Keratinocyte (primary cell): ENCODE measurements at regions not wholly inside any gene's neighbourhood (a gene's known extent, or its start where the extent isn't known, plus 50 kb on each side); places are given as distances from the start of the nearest gene placed in this dataset.

Experiments used
- DNase-seq: peaks from one replicate; pipeline ENCODE4 v3.0.0-alpha.2; 2011; ENCODE audit warnings: low read depth, missing footprints, low spot score
- FAIRE-seq: peaks from 2 replicates; lab custom pipeline; 2011; peaks lifted over from hg19 to GRCh38; lab: Jason Lieb, UNC
- H2AFZ ChIP-seq: 2 replicates; pipeline ENCODE4 v1.6.0; 2012; ENCODE audit warnings: low read length, control low read depth, inconsistent platforms; ENCODE audit not compliant: control insufficient read depth
- H3K27ac ChIP-seq: 2 replicates; pipeline ENCODE4 v1.5.1; 2011; ENCODE audit warnings: low read length; ENCODE audit not compliant: control insufficient read depth, insufficient read depth
- H3K27me3 ChIP-seq: 3 replicates; pipeline ENCODE4 v1.6.0; 2011; ENCODE audit warnings: low read length; ENCODE audit not compliant: control insufficient read depth, insufficient read depth; ENCODE audit errors: extremely low read depth
- H3K36me3 ChIP-seq, 2 experiments: 2 replicates in 1 of 2; 3 replicates in 1 of 2; pipeline ENCODE4 v1.5.1; 2011; ENCODE audit warnings: low read length in 2 of 2, mild to moderate bottlenecking in 1 of 2; ENCODE audit not compliant: control insufficient read depth in 2 of 2, insufficient read depth in 2 of 2; ENCODE audit errors: extremely low read depth in 1 of 2
- H3K4me1 ChIP-seq: 3 replicates; pipeline ENCODE4 v1.5.1; 2011; ENCODE audit warnings: low read length; ENCODE audit not compliant: control insufficient read depth, insufficient read depth; ENCODE audit errors: extremely low read depth
- H3K4me2 ChIP-seq: 3 replicates; pipeline ENCODE4 v1.6.0; 2011; ENCODE audit warnings: low read depth, low read length; ENCODE audit not compliant: control insufficient read depth, insufficient read depth; ENCODE audit errors: extremely low read depth
- H3K4me3 ChIP-seq, 3 experiments: fragments of 200-600 bp in 1 of 3; sonication (generic) in 1 of 3; 2 replicates in 2 of 3; 3 replicates in 1 of 3; pipeline ENCODE4 v1.5.1; 2011 to 2016; ENCODE audit warnings: low read length in 3 of 3, mild to moderate bottlenecking in 3 of 3, control low read depth in 2 of 3, inconsistent platforms in 1 of 3, low read depth in 1 of 3, mixed read lengths in 1 of 3, mixed run types in 1 of 3, moderate library complexity in 1 of 3; ENCODE audit not compliant: control insufficient read depth in 2 of 3, insufficient read depth in 2 of 3; ENCODE audit errors: extremely low read depth in 1 of 3
- H3K79me2 ChIP-seq: 2 replicates; pipeline ENCODE4 v1.6.0; 2012; ENCODE audit warnings: low read length; ENCODE audit not compliant: control insufficient read depth, insufficient read depth
- H3K9ac ChIP-seq: 3 replicates; pipeline ENCODE4 v1.6.0; 2011; ENCODE audit warnings: low read length; ENCODE audit not compliant: control insufficient read depth, insufficient read depth; ENCODE audit errors: extremely low read depth
- H3K9me1 ChIP-seq: 3 replicates; pipeline ENCODE4 v1.6.0; 2011; ENCODE audit warnings: low read length; ENCODE audit not compliant: control insufficient read depth, insufficient read depth; ENCODE audit errors: extremely low read depth
- H3K9me3 ChIP-seq: 2 replicates; pipeline ENCODE4 v1.5.1; 2012; ENCODE audit warnings: low read depth, low read length; ENCODE audit not compliant: control insufficient read depth
- H4K20me1 ChIP-seq: 3 replicates; pipeline ENCODE4 v1.6.0; 2011; ENCODE audit warnings: low read length; ENCODE audit not compliant: control insufficient read depth, insufficient read depth; ENCODE audit errors: extremely low read depth
- EZH2 ChIP-seq: IDR thresholded peaks from one replicate; pipeline ENCODE4 v1.6.1; 2012; ENCODE audit warnings: inconsistent platforms, mild to moderate bottlenecking, low read length, moderate library complexity
- dilution Hi-C: fragments of 300-500 bp; cut with MboI; formaldehyde crosslinking; loops from one replicate; pipeline ENCODE4 v1.7.0; 2020; ENCODE audit warnings: low sequenced_read_pairs; ENCODE audit not compliant: extremely low pct_ligation_motif_present
- TF ChIP-seq, protein P1 (sequence below), 3 experiments: IDR thresholded peaks in 1 of 3; conservative IDR thresholded peaks in 1 of 3; optimal IDR thresholded peaks in 1 of 3; 2 replicates in 2 of 3; 3 replicates in 1 of 3; pipeline versions ENCODE3 to v1.5.1; 2011; ENCODE audit warnings: low read length in 3 of 3, mild to moderate bottlenecking in 3 of 3, moderate library complexity in 2 of 3, control low read depth in 1 of 3, inconsistent platforms in 1 of 3; ENCODE audit not compliant: insufficient read depth in 2 of 3; ENCODE audit errors: extremely low read depth in 1 of 3

DNA sequence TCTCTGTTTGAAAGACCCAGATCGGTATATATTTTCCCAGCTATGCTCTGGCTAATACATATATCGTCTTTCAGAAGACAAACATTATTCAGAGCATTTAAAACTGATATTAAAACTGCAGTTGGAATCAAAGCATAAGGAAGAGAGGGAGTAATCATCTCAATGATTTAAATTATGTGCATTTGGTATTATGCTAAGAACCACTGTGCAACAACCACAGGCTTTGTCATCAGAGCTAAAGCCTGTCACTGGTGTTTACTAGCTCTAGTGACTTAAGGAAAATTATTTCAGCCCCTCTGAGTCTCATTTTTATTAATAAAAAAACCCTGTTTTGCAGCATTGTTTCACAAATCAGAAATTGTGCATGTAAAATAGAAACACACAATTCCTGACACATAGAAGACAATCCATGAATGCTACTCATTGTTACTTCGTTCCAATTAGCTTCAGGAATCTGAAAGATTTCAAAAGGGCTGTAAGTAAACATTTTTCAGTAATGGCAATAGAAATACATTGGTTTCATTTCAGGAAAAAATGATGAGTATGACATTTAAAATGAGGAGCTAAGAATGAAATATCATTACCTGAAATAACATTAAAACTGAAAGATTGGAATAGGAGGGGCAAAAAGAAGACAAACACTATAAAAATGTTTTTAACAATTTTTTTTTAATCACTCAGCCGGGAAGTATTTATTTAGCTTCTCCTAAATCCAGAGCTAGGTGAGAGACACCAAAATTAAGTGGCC, 136.5 kb upstream of the ADAMTS18 start:
- H3K9me1 ChIP-seq, result no peaks in the 10 kb centered on the region
- dilution Hi-C loops, result no loop called here
- no peak for TF ChIP-seq EZH2
- TF ChIP-seq, protein P1, sequence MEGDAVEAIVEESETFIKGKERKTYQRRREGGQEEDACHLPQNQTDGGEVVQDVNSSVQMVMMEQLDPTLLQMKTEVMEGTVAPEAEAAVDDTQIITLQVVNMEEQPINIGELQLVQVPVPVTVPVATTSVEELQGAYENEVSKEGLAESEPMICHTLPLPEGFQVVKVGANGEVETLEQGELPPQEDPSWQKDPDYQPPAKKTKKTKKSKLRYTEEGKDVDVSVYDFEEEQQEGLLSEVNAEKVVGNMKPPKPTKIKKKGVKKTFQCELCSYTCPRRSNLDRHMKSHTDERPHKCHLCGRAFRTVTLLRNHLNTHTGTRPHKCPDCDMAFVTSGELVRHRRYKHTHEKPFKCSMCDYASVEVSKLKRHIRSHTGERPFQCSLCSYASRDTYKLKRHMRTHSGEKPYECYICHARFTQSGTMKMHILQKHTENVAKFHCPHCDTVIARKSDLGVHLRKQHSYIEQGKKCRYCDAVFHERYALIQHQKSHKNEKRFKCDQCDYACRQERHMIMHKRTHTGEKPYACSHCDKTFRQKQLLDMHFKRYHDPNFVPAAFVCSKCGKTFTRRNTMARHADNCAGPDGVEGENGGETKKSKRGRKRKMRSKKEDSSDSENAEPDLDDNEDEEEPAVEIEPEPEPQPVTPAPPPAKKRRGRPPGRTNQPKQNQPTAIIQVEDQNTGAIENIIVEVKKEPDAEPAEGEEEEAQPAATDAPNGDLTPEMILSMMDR (optimal IDR thresholded peaks at IDR 0.05 in 1 of 3, IDR thresholded peaks at IDR 0.05 in 1 of 3, conservative IDR thresholded peaks at IDR 0.05 in 1 of 3; ENCODE audit: extremely low read depth in 1 of 3, insufficient read depth in 2 of 3, low read length in 3 of 3), result no peak
- H3K27me3 ChIP-seq, result no peaks in the 10 kb centered on the region
- H3K4me2 ChIP-seq, result no peak overlapping the region
- no peaks in the 10 kb centered on the region for H3K79me2 ChIP-seq
- no peaks in the 10 kb centered on the region for H3K4me1 ChIP-seq
- H3K36me3 ChIP-seq, result no peaks in the 10 kb centered on the region
- DNase-seq (no peak), FAIRE-seq (no peak)
- H3K9me3 ChIP-seq, result no peaks in the 10 kb centered on the region
- no peak overlapping the region for H3K4me3 ChIP-seq
- no peaks in the 10 kb centered on the region for H4K20me1 ChIP-seq
- no peak overlapping the region for H3K9ac ChIP-seq
- no peak overlapping the region for H2AFZ ChIP-seq
- no peak overlapping the region for H3K27ac ChIP-seq

DNA sequence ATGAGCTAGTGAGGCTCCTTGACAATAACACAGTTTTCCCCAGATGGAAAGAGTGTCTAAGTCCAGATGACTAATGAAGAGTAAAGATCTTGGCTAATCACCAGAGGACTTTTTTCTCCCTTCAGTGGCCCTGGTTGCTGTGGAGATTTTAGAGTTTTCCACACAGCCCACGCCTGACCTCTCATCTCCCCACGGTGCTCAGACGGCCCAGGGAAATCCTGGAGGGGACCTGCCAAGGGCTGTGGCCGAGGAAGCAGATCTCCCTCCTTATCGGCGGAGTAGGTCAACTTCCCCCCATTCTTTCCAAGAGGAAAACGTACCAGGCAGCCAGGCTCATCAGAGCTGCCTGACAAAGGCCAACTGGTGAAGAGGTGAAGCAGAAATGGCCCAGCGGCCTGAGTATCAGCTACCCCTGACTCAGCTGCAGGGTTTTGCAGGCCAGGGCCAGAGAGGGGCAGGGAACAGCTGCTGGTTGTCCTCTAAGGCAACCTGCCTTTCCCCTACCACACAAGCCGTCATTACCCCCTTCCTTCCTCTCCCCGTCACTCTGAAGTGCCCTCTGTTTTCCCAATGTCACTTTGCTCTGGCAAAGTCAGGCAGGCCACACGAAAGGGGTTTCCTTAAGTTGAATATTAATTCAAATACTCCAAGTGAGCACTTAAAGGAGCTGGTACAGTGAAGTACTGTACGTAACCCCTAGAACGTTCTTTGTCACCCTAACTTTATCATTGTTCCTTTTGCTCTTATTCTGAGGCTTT, 140.2 kb upstream of the ADAMTS18 start:
- TF ChIP-seq, protein P1 (optimal IDR thresholded peaks at IDR 0.05 in 1 of 3, IDR thresholded peaks at IDR 0.05 in 1 of 3, conservative IDR thresholded peaks at IDR 0.05 in 1 of 3; ENCODE audit: extremely low read depth in 1 of 3, insufficient read depth in 2 of 3, low read length in 3 of 3), result no peak
- TF ChIP-seq EZH2, result no peak
- H3K9me3 ChIP-seq, result no peaks in the 10 kb centered on the region
- H2AFZ ChIP-seq, result no peak overlapping the region
- no peaks in the 10 kb centered on the region for H3K4me1 ChIP-seq
- no peak overlapping the region for H3K4me2 ChIP-seq
- H3K9me1 ChIP-seq, result no peaks in the 10 kb centered on the region
- FAIRE-seq (no peak), DNase-seq (no peak)
- H4K20me1 ChIP-seq, result no peaks in the 10 kb centered on the region
- dilution Hi-C loops, result loop anchor here (25.0 kb wide), 1 partner anchor 338 kb away; no protein-coding TSS in a partner anchor
- no peak overlapping the region for H3K4me3 ChIP-seq
- no peaks in the 10 kb centered on the region for H3K79me2 ChIP-seq
- no peaks in the 10 kb centered on the region for H3K27me3 ChIP-seq
- no peak overlapping the region for H3K27ac ChIP-seq
- no peaks in the 10 kb centered on the region for H3K36me3 ChIP-seq
- no peak overlapping the region for H3K9ac ChIP-seq
